Ramos (cell line): ENCODE measurements at regions not wholly inside any gene's neighbourhood (a gene's known extent, or its start where the extent isn't known, plus 50 kb on each side); places are given as distances from the start of the nearest gene placed in this dataset.

ENCODE experiments used
- in situ Hi-C: fragments of 300-500 bp; cut with MboI; formaldehyde crosslinking; loops from one replicate; pipeline ENCODE4 v1.14.3; 2022; ENCODE audit warnings: low sequenced_read_pairs; ENCODE audit not compliant: unreplicated experiment

DNA sequence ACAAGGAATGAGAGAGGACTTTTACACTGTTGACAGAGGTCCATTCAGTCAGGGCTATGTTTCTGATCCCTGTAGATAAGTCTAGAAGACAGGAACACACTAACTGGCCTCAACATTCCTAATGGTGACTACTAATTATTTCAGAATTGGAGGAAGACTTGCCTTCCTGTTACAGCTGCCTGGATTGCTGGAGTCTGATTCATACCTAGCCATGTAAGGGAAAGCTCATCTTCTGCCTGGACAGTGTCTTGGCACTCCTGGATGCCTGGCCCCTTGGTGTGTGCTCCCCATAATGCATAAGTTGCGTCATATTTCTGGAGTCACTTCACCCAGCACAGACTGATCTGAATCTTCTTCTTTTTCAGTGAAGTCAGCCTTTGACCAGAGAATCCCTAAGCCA is 326.0 kb upstream of the RUNX1 start:
- in situ Hi-C loops = no loop called here

DNA sequence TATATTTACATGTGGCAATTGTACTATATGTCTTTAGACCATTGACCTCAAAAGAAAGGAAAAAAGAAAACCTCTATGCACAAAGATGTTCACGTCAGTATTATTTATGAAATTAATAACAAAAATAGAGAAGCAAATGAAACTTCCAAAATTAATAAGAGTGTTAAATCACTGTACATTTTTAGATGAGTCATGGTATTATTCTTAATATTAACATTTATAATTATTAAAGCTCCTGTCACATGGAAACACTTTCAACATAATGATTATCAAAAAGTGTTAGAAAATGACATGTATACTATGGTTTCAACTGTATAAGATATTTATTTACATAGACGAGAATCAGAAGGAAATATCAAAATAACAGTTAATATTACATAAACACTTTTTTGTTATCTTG is 324.9 kb upstream of the RUNX1 start:
- in situ Hi-C loops = no loop called here

- in situ Hi-C loops = no loop called here
These were observed 323.1 kb upstream of the RUNX1 start for GRCh38 chr21:35372201-35372600.

- in situ Hi-C loops = no loop called here
These were observed 321.6 kb upstream of the RUNX1 start for GRCh38 chr21:35370671-35371070.

DNA sequence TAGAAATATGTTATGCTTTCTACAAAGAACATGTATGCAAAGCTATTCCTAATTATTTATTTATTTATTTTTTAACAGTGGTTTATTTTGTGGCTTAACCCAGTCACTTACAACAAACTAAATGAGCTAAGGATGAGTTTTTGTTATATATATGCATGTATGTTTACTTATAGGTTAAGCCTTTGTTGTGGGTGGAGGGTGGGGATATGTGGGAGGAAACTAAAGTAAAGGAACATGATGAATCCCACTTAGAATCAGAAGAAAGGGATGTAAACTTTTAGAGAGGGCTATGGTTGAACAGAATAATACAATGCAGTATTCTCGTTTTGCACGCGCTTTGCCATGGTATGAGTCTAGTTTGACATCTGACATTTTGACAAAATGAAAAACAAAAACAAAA is 321.0 kb upstream of the RUNX1 start:
- in situ Hi-C loops = no loop called here

GRCh38 chr21:35368326-35368725 is 319.2 kb upstream of the RUNX1 start:
- in situ Hi-C loops = no loop called here

DNA sequence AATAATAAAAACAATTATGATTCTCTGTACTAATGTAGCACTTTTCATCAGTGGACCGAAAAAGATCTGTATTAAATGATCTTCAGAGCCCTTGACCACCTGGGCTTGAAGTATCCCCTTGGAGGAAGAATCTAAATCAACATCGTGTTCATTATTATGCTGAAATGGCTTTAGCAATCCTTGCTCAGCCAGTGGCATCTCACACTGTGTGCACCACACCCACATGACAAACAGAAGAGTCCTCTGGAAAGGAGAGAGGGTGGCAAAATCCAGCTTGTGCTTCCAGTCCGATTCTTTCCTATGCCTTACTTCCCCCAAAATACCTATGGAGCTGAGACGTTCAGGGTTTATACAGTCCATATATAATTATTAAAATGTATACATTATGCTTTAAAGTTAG is 318.5 kb upstream of the RUNX1 start:
- in situ Hi-C loops = no loop called here

- in situ Hi-C loops = no loop called here
These were observed 317.4 kb upstream of the RUNX1 start for GRCh38 chr21:35366394-35367080.

DNA sequence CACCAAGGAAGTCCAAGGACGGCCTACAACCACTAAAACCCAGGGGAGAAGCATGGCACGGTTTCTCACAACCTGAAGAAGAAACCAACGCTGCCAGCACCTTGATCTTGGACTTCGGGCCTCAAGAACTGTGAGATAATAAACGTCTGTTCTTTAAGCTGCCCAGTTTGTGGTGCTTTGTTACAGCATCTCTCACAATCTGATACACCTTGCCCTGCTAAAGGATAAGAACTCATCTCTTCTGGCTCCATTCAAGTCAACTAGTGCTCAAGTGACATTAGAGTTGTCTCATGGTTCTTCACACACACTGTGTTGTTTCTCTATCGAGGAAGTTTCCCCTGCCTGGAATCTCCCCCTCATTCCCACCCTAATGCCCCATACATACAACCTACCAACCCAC is 314.4 kb upstream of the RUNX1 start:
- in situ Hi-C loops = no loop called here

DNA sequence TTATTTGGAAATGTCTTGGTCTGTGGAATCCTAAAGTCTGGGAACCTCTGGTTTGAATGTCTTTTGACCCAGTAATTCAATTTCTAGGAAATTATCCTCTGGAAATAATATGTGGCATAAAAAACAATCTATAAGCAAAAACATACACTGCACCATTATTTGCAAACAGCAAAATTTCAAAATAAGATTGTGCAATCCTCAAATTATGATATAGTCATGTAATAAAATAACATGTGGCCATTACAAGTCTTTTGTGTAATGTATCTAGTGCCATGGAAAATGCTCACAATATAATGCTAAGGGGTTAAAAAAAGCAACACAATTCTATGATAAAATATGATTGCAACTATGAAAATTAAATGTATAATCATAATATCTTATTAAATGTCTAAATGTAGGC is 312.9 kb upstream of the RUNX1 start:
- in situ Hi-C loops = no loop called here

DNA sequence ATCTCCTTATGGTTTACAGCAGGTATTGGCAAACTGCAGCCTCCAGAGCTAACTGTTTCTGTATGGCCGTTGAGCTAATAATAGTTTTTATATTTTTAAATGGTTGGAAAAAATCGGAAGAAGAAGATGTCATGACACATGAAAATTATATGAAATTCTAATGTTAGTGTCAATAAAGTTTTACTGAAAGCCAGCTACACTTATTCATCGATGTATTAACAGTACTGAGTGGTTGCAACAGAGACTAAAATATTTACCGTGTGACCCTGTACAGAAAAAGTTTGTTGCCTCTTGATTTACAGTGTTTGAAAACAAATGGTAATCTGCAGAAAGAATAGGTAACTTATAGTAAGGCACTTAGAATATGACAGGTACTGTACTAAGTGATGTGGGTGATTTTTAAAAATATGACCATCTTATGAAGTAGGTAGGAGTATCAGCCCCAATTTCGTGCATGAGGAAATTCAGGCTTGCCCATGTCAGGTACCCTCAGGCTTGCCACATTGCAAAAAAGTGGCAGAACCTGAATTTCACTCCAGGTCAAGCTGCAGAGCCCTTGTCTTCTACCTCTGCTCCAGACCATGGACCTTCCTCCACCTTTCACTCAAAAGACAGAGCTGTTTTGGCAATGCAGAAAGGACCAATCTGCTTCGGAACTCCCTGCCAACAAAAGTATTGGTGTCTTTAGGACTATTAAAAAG is 311.9 kb upstream of the RUNX1 start:
- in situ Hi-C loops = no loop called here

GRCh38 chr21:35359076-35359475 is 310.0 kb upstream of the RUNX1 start:
- in situ Hi-C loops = no loop called here

- in situ Hi-C loops = no loop called here
These were observed 308.9 kb upstream of the RUNX1 start for GRCh38 chr21:35358008-35358407.

GRCh38 chr21:35357041-35357780 is 308.1 kb upstream of the RUNX1 start:
- in situ Hi-C loops = no loop called here

DNA sequence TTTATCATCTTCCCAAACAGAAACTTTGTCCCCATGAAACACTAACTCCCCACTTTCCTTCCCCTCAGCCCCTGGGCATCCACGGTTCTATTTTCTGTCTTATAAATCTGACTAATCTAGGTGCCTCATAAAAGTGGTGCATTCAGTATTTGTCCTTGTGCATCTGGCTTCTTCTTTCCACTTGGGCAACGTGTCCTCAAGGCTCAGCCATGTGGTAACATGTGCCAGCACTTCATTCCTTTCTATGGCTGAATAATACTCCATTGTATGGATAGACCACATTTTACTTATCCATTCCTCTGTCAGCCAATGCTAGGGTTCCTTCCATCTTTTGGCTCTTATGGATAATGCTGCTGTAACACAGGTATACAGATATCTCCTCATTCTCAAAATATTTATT is 305.0 kb upstream of the RUNX1 start:
- in situ Hi-C loops = no loop called here

GRCh38 chr21:35352793-35353192 is 303.7 kb upstream of the RUNX1 start:
- in situ Hi-C loops = no loop called here

GRCh38 chr21:35352066-35352770 is 303.1 kb upstream of the RUNX1 start:
- in situ Hi-C loops = no loop called here

DNA sequence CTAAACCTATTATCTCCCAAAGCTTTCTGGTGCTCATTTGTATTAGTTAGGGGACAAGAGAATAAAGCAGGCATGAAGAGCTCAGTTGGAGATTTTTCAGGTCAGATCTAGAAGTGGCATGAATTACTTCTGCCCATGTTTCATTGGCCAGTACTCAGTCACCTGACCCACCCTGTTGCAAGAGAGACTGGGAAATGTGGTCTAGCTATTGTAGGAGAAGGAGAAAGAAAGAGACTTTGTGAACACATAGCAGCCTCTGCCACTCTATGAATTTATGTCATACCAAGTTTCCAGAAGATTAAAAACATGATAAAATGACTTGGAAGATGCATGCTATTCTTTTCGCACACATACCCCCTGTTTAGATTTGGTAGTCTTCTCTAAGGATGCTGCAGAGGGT is 302.3 kb upstream of the RUNX1 start:
- in situ Hi-C loops = no loop called here

DNA sequence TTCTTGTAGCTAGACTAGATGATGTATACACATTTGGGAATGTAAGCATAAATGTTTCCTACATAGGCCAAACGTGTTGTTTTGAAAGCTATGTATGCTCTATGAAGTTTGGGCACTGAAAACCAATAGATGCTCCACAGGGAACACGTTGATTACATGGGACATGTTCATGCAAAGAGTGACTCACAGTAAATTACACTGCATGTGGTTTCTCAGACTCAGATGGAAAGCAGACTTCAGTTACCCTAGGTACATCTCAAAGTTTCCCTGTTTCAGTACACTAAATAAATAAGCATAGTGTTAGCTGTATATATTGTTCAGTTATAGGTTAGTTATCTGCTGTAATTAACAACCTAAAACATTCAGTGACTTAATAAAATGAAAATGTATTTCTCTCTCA is 301.9 kb upstream of the RUNX1 start:
- in situ Hi-C loops = no loop called here

- in situ Hi-C loops = no loop called here
These were observed 300.4 kb upstream of the RUNX1 start for GRCh38 chr21:35349376-35350080.
